Activated CD8-positive, alpha-beta T cell treated with anti-CD3 and anti-CD28 coated beads for 36 hours (primary cell): ENCODE measurements at regions not wholly inside any gene's neighbourhood (a gene's known extent, or its start where the extent isn't known, plus 50 kb on each side); places are given as distances from the start of the nearest gene placed in this dataset.

Experiments
- ATAC-seq: fragments of 200-7000 bp; cut with Tn5 transposase; one replicate; pipeline ENCODE4 v1.10.0; 2021; ENCODE audit warnings: mild to moderate bottlenecking, moderate library complexity
- CTCF ChIA-PET: fragments of 350-600 bp; sonication (Branson Sonifier 250); formaldehyde crosslinking; loops from one replicate; lab custom pipeline; 2021; ENCODE audit warnings: antibody characterized with exemption; lab: Charles Lee
- POLR2A ChIA-PET: fragments of 350-600 bp; sonication (Branson Sonifier 250); formaldehyde crosslinking; loops from one replicate; lab custom pipeline; 2021; ENCODE audit warnings: antibody characterized with exemption; lab: Charles Lee
- DNase-seq: peaks from one replicate; pipeline ENCODE4 v3.0.0-alpha.2; 2020
- H3K27ac Mint-ChIP-seq: one replicate; pipeline ENCODE4 v1.8.0; 2021; ENCODE audit warnings: mild to moderate bottlenecking, mixed read lengths
- H3K27me3 Mint-ChIP-seq: one replicate; pipeline ENCODE4 v1.8.0; 2021; ENCODE audit warnings: mixed read lengths
- H3K36me3 Mint-ChIP-seq: one replicate; pipeline ENCODE4 v1.8.0; 2021; ENCODE audit warnings: low read depth, mixed read lengths
- H3K4me1 Mint-ChIP-seq: one replicate; pipeline ENCODE4 v1.8.0; 2021; ENCODE audit warnings: low read depth, mixed read lengths
- H3K4me3 Mint-ChIP-seq: one replicate; pipeline ENCODE4 v1.8.0; 2021; ENCODE audit warnings: mild to moderate bottlenecking, moderate library complexity, mixed read lengths
- H3K9me3 Mint-ChIP-seq: one replicate; pipeline ENCODE4 v1.8.0; 2021; ENCODE audit warnings: mixed read lengths
- intact Hi-C: fragments of 100-400 bp; cut with micrococcal nuclease; formaldehyde crosslinking; loops from one replicate; pipeline ENCODE4 v1.10.0; 2022
- TF ChIP-seq, protein P1 (sequence below): fragments of 200-600 bp; IDR thresholded peaks from one replicate; pipeline ENCODE4 v1.8.0; 2022; ENCODE audit warnings: antibody characterized with exemption, mild to moderate bottlenecking

DNA sequence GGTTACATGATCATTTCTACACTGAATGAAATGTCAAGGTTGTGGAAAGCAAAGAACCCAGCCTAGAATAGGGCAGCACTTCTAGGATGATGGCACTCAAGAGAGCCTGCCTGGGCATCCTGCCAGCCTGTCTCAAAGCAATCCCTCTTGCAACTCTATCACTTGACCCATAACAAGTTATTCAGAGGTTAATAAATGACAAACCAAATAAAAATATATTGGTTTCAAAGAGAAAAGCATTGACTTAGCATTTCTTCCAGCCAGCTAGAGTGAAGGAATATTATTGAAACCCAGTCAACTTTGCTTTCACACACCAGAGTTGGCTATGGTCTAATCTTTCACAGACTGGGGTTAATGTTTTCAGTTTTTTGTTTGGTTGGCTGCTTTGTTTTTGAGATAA, 214.6 kb upstream of the UBE2E2 start:
- no peaks in the 10 kb centered on the region for H3K36me3 Mint-ChIP-seq
- no peak overlapping the region for H3K4me3 Mint-ChIP-seq
- ChIA-PET CTCF (no interaction called here), POLR2A (no interaction called here)
- no peaks in the 10 kb centered on the region for H3K4me1 Mint-ChIP-seq
- no peaks in the 10 kb centered on the region for H3K27me3 Mint-ChIP-seq
- no peak overlapping the region for H3K27ac Mint-ChIP-seq
- no peak for DNase-seq
- ATAC-seq: no peak
- intact Hi-C loops: no loop called here
- TF ChIP-seq, protein P1, sequence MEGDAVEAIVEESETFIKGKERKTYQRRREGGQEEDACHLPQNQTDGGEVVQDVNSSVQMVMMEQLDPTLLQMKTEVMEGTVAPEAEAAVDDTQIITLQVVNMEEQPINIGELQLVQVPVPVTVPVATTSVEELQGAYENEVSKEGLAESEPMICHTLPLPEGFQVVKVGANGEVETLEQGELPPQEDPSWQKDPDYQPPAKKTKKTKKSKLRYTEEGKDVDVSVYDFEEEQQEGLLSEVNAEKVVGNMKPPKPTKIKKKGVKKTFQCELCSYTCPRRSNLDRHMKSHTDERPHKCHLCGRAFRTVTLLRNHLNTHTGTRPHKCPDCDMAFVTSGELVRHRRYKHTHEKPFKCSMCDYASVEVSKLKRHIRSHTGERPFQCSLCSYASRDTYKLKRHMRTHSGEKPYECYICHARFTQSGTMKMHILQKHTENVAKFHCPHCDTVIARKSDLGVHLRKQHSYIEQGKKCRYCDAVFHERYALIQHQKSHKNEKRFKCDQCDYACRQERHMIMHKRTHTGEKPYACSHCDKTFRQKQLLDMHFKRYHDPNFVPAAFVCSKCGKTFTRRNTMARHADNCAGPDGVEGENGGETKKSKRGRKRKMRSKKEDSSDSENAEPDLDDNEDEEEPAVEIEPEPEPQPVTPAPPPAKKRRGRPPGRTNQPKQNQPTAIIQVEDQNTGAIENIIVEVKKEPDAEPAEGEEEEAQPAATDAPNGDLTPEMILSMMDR: no peak
- peaks cover 7% of the 10 kb centered on the region for H3K9me3 Mint-ChIP-seq

DNA sequence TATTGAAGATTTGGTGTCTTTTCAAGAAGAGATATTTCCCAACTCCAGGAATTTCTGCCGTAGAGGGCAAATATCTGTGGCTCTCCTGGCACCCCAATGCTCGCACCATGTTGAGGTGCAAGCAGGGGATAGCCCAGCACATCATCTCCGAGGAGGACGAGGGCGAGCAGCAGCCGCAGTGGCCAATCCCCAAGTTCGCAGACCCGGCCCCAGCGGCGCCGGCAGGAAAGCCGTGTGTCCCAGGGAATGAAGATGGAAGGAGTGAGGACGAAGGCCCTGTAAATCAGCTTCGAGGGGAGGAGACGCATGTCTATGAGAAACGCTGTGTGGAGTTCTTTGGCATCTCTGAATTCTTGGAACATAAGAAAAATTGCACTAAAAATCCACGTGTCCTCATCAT, 213.4 kb upstream of the UBE2E2 start:
- no peaks in the 10 kb centered on the region for H3K27me3 Mint-ChIP-seq
- ChIA-PET POLR2A (no interaction called here), CTCF (no interaction called here)
- TF ChIP-seq, protein P1: no peak
- H3K4me1 Mint-ChIP-seq: no peaks in the 10 kb centered on the region
- DNase-seq (no peak), ATAC-seq (no peak)
- H3K36me3 Mint-ChIP-seq: no peaks in the 10 kb centered on the region
- intact Hi-C loops: no loop called here
- H3K27ac Mint-ChIP-seq: no peak overlapping the region
- H3K9me3 Mint-ChIP-seq: peaks cover 7% of the 10 kb centered on the region
- H3K4me3 Mint-ChIP-seq: no peak overlapping the region

DNA sequence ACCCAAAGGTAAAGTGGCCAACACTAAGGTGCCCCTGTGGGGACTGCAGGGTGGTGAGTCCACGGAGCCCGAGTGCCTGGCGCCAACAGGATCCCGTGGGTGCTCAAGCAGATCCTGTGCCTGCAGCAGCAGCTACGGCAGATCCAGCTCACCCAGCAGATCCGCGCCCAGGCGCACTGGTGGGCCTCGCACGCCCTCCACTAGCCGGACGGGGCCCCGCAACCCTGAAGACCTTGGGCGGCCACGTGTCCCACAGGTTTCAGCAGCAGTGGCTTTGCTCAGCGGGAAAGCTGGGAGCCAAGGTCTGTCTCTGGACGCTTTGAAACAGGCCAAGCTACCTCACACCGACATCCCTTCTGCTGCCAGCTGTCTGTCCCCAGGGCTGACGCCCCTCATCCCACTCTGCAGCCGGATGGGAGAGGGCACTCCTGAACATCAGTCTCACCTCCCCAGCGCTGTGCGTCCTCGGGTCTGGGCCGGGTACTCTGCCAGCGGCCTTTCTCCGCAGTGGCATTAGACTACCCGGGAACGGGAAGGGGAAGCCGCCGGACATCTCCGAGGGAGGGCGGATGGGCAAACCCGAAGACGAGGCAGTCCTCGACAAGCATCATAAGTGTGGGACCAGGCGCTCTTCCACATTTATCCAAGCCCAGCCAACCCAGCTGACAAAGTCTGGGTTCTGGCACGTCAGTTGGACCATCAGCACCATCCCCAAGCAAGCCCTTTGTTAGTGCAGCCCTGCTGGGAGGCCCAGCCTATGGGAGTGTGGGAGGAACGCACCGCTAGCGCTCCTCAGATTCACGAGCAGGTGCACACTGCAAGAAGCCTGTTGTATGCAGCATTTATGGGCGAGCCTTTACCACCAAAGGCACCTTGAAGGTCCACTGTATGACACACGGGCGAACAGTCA, 212.6 kb upstream of the UBE2E2 start:
- H3K27me3 Mint-ChIP-seq: no peaks in the 10 kb centered on the region
- H3K4me1 Mint-ChIP-seq: no peaks in the 10 kb centered on the region
- TF ChIP-seq, protein P1: no peak
- intact Hi-C loops: no loop called here
- CTCF ChIA-PET: no interaction called here
- DNase-seq (no peak), ATAC-seq (no peak)
- no peaks in the 10 kb centered on the region for H3K36me3 Mint-ChIP-seq
- POLR2A ChIA-PET: no interaction called here
- H3K27ac Mint-ChIP-seq: no peak overlapping the region
- H3K9me3 Mint-ChIP-seq: peaks cover 5% of the 10 kb centered on the region
- H3K4me3 Mint-ChIP-seq: no peak overlapping the region

DNA sequence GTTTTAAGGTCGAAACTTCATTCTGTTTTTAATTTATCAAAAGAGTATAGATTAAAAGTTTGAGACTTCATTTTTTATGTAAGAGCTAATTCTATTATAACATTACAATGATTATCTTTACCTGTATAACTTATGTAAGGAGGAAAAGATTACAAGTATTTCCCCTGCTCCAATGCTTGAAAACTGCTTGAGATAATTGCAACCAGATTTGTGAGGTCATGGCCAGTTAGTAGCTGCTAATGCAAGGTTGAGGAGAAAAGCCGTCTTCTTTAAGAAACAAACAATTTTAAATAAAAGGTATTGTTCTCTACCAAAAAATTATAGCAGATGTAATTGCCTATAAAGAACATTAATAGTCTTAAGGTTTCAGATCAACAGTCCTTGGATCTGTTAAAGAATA, 208.3 kb upstream of the UBE2E2 start:
- no peak for DNase-seq
- H3K36me3 Mint-ChIP-seq: no peaks in the 10 kb centered on the region
- no peaks in the 10 kb centered on the region for H3K4me1 Mint-ChIP-seq
- ChIA-PET CTCF (no interaction called here), POLR2A (no interaction called here)
- H3K9me3 Mint-ChIP-seq: no peaks in the 10 kb centered on the region
- ATAC-seq: no peak
- H3K27ac Mint-ChIP-seq: no peak overlapping the region
- TF ChIP-seq, protein P1: no peak
- no peak overlapping the region for H3K4me3 Mint-ChIP-seq
- H3K27me3 Mint-ChIP-seq: no peaks in the 10 kb centered on the region
- intact Hi-C loops: no loop called here

DNA sequence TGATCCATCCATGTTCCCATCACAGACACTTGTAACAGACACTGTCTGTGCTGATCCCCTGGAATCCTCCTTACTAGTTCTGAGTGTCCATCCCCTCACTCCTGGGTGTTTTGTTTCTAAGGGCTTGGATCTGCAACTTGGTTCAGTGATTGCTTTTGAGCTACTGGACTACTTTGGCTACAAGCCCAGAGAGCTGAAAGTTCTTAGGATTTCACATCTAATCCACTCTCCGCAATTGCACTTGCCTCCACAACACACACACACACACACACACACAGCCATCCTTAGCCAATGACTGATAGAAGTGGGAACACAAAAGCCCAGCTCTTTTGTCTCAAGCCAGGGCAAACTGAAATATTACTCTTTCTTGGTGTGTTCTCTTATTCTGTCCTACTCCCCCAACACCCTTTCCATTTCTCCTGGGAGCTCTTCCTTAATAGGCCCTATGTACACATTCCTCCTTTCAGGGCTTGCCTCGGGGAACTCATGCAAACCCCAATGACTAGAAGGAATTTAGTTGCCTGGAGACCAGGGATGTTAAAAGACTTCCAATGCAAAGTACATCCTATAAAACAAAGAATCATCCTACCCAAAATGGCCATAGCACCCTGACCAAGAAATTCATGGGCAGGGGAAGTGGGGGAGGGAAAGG, 206.1 kb upstream of the UBE2E2 start:
- no peaks in the 10 kb centered on the region for H3K4me1 Mint-ChIP-seq
- H3K27ac Mint-ChIP-seq: no peak overlapping the region
- ATAC-seq: no peak
- no peak for DNase-seq
- ChIA-PET CTCF (no interaction called here), POLR2A (no interaction called here)
- H3K4me3 Mint-ChIP-seq: no peak overlapping the region
- TF ChIP-seq, protein P1: no peak
- H3K27me3 Mint-ChIP-seq: no peaks in the 10 kb centered on the region
- no peaks in the 10 kb centered on the region for H3K9me3 Mint-ChIP-seq
- no peaks in the 10 kb centered on the region for H3K36me3 Mint-ChIP-seq
- intact Hi-C loops: no loop called here
